ENCODE measurements at regions not wholly inside any gene's neighbourhood (a gene's known extent, or its start where the extent isn't known, plus 50 kb on each side); places are given as distances from the start of the nearest gene placed in this dataset.
A peak's percentile ranks its signal among the peaks of the same experiment; 100 is the strongest.

DNA sequence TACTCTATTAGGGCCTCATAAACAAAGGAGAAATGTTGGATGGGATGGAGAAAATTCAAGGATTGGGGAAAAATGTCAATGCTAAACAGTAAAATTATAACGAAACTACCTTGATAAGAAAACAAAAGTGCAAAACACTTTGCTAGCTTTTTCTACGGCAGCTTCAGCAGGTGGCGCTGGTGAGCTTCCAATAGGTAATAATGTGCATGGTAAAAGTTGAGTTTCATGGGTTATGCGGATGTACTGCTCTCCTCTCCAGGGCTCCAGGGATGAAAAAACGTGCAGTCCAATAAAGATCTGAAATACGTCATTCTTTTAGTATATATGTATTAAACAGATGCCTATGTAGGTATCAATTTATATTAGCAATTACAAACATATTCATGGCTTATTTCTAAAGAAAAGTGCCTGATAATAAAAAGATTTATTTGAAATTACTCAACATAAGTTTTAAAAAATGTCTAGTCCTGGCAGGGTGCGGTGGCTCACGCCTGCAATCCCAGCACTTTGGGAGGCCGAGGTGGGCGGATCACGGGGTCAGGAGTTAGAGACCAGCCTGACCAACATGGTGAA lies 239.6 kb downstream of the GRXCR1 start:
- H3K4me2 ChIP-seq (ENCODE audit: control insufficient read depth, extremely low read depth, insufficient read depth, low read depth, low read length) = no peak overlapping the region

DNA sequence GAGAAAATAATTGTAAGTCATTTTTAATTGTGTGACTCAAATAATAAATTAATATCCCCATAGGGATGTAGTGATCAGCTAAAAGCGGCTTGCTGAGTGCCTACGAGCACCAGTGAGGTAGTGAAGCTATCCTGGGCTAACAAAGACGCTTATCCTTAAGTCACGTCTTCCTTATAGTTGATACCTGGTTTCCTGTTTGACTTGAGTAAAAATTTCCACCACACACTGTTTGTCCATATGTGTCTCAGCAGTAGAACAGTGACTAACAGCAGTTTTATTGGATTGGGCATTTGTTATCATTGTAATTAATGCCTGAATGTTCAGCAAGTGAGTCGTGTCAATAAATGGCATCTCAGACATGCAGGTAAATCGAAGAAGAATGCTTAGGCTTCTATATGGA lies 241.1 kb downstream of the GRXCR1 start:
- Histone ChIP-seq H3K4me3 (ENCODE audit: control insufficient read depth in 2 of 3, extremely low read depth in 1 of 3, insufficient read depth in 2 of 3, low read depth in 1 of 3, low read length in 3 of 3) (no peak overlapping the region), H3K4me1 (ENCODE audit: control insufficient read depth, extremely low read depth, insufficient read depth, low read length) (no peaks in the 10 kb centered on the region), H3K9me3 (ENCODE audit: control insufficient read depth, low read depth, low read length) (no peaks in the 10 kb centered on the region), H3K4me2 (ENCODE audit: control insufficient read depth, extremely low read depth, insufficient read depth, low read depth, low read length) (no peak overlapping the region), H2AFZ (ENCODE audit: control insufficient read depth, low read length) (no peak overlapping the region), H3K27me3 (ENCODE audit: control insufficient read depth, extremely low read depth, insufficient read depth, low read length) (no peaks in the 10 kb centered on the region), H3K36me3 (ENCODE audit: control insufficient read depth in 2 of 2, extremely low read depth in 1 of 2, insufficient read depth in 2 of 2, low read length in 2 of 2) (no peaks in the 10 kb centered on the region), H3K27ac (ENCODE audit: control insufficient read depth, insufficient read depth, low read length) (no peak overlapping the region), H4K20me1 (ENCODE audit: control insufficient read depth, extremely low read depth, insufficient read depth, low read length) (no peaks in the 10 kb centered on the region), H3K79me2 (ENCODE audit: control insufficient read depth, insufficient read depth, low read length) (no peaks in the 10 kb centered on the region), H3K9ac (ENCODE audit: control insufficient read depth, extremely low read depth, insufficient read depth, low read length) (no peak overlapping the region), H3K9me1 (ENCODE audit: control insufficient read depth, extremely low read depth, insufficient read depth, low read length) (no peaks in the 10 kb centered on the region)
- dilution Hi-C loops (cut with MboI; ENCODE audit: extremely low pct_ligation_motif_present, low sequenced_read_pairs) = no loop called here
- no peak for DNase-seq (ENCODE audit: low read depth, low spot score)
- no peak for FAIRE-seq
- TF ChIP-seq EZH2 (IDR thresholded peaks at IDR 0.05; ENCODE audit: low read length) (no peak), CTCF (optimal IDR thresholded peaks at IDR 0.05 in 1 of 3, IDR thresholded peaks at IDR 0.05 in 1 of 3, conservative IDR thresholded peaks at IDR 0.05 in 1 of 3; ENCODE audit: extremely low read depth in 1 of 3, insufficient read depth in 2 of 3, low read length in 3 of 3) (no peak)

More for the DNA sequence above, 239.6 kb downstream of the GRXCR1 start:
- H3K27me3 ChIP-seq (ENCODE audit: control insufficient read depth, extremely low read depth, insufficient read depth, low read length) = no peaks in the 10 kb centered on the region
- H3K9me3 ChIP-seq (ENCODE audit: control insufficient read depth, low read depth, low read length) = no peaks in the 10 kb centered on the region
- H3K9ac ChIP-seq (ENCODE audit: control insufficient read depth, extremely low read depth, insufficient read depth, low read length) = no peak overlapping the region
- DNase-seq (ENCODE audit: low read depth, low spot score) (no peak), FAIRE-seq (peak; percentile 61)
- dilution Hi-C loops (cut with MboI; ENCODE audit: extremely low pct_ligation_motif_present, low sequenced_read_pairs) = no loop called here
- H3K79me2 ChIP-seq (ENCODE audit: control insufficient read depth, insufficient read depth, low read length) = no peaks in the 10 kb centered on the region
- H4K20me1 ChIP-seq (ENCODE audit: control insufficient read depth, extremely low read depth, insufficient read depth, low read length) = no peaks in the 10 kb centered on the region
- no peak for TF ChIP-seq EZH2 (IDR thresholded peaks at IDR 0.05; ENCODE audit: low read length)
- TF ChIP-seq CTCF (optimal IDR thresholded peaks at IDR 0.05 in 1 of 3, IDR thresholded peaks at IDR 0.05 in 1 of 3, conservative IDR thresholded peaks at IDR 0.05 in 1 of 3; ENCODE audit: extremely low read depth in 1 of 3, insufficient read depth in 2 of 3, low read length in 3 of 3) = peak; percentile 64 to 81 (median 77)
- no peaks in the 10 kb centered on the region for H3K9me1 ChIP-seq (ENCODE audit: control insufficient read depth, extremely low read depth, insufficient read depth, low read length)
- H3K27ac ChIP-seq (ENCODE audit: control insufficient read depth, insufficient read depth, low read length) = no peak overlapping the region
- H3K4me3 ChIP-seq (ENCODE audit: control insufficient read depth in 2 of 3, extremely low read depth in 1 of 3, insufficient read depth in 2 of 3, low read depth in 1 of 3, low read length in 3 of 3) = no peak overlapping the region
- H3K36me3 ChIP-seq (ENCODE audit: control insufficient read depth in 2 of 2, extremely low read depth in 1 of 2, insufficient read depth in 2 of 2, low read length in 2 of 2) = no peaks in the 10 kb centered on the region
- no peaks in the 10 kb centered on the region for H3K4me1 ChIP-seq (ENCODE audit: control insufficient read depth, extremely low read depth, insufficient read depth, low read length)
- H2AFZ ChIP-seq (ENCODE audit: control insufficient read depth, low read length) = peak overlapping the region; percentile 65

Data from keratinocyte (primary cell).